Left lung (tissue), 4 donors: ENCODE measurements at regions not wholly inside any gene's neighbourhood (a gene's known extent, or its start where the extent isn't known, plus 50 kb on each side); places are given as distances from the start of the nearest gene placed in this dataset.

ENCODE experiments used
- ATAC-seq: fragments of 200-7000 bp; cut with Tn5 transposase; one replicate; pipeline ENCODE4 v1.9.1; 2020; ENCODE audit warnings: moderate library complexity
- DNase-seq, 4 donors: peaks; one replicate each; pipeline ENCODE4 v3.0.0-alpha.2; 2013 to 2020
- H3K27ac ChIP-seq, 2 donors: fragments of 200-600 bp; sonication (generic) in 1 of 2; one replicate each; pipeline versions ENCODE4 v1.5.0 to v1.8.0; 2020 to 2021
- H3K27me3 ChIP-seq, 2 donors: fragments of 200-600 bp; sonication (generic) in 1 of 2; one replicate each; pipeline versions ENCODE4 v1.5.0 to v1.8.0; 2020 to 2021
- H3K36me3 ChIP-seq, 2 donors: fragments of 200-600 bp; sonication (generic) in 1 of 2; one replicate each; pipeline versions ENCODE4 v1.5.0 to v1.8.0; 2020 to 2021
- H3K4me1 ChIP-seq, 2 donors: fragments of 200-600 bp; one replicate each; pipeline ENCODE4 v1.8.0; 2021
- H3K4me3 ChIP-seq, 2 donors: fragments of 200-600 bp; sonication (generic) in 1 of 2; one replicate each; pipeline versions ENCODE4 v1.5.0 to v1.8.0; 2020 to 2021; ENCODE audit warnings: mild to moderate bottlenecking in 1 of 2
- H3K9me3 ChIP-seq, 2 donors: fragments of 200-600 bp; sonication (generic) in 1 of 2; one replicate each; pipeline versions ENCODE4 v1.5.0 to v1.8.0; 2020 to 2021
- intact Hi-C, 2 donors: fragments of 100-400 bp; cut with DNase I; formaldehyde crosslinking; loops; one replicate each; pipeline versions ENCODE4 v1.11.2 to v1.14.2; 2022
- TF ChIP-seq, protein P1 (sequence below), 2 donors: fragments of 200-600 bp; sonication (generic) in 1 of 2; IDR thresholded peaks; one replicate each; pipeline versions ENCODE4 v1.5.0 to v1.8.0; 2021; ENCODE audit warnings: antibody characterized with exemption in 2 of 2
- donor health status: DM: no; HTN: yes; CAD: no.
- donor health status: DM: no; HTN: no; CAD: no.

DNA sequence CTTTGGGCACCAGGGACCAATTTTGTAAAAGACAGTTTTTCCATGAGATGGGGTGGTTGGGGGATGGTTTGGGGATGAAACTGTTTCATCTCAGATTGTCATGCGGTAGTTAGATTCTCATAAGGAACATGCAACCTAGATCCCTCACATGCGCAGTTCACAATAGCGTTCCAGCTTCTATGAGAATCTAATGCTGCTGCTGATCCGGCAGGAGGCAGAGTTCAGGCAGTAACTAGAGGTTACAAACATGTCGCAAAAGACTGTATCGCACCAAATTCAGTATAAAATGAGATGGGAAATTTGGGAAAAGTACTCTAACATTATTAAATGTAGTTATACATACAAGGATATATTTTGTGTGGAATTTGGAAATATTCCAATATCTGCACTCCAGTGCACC is 213.2 kb upstream of the LRFN5 start:
- DNase-seq: no peak
- Histone ChIP-seq H3K36me3 (no peaks in the 10 kb centered on the region), H3K27ac (no peak overlapping the region), H3K4me3 (no peak overlapping the region), H3K9me3 (no peaks in the 10 kb centered on the region), H3K27me3 (no peaks in the 10 kb centered on the region), H3K4me1 (no peaks in the 10 kb centered on the region)
- no peak for ATAC-seq
- intact Hi-C loops: no loop called here
- TF ChIP-seq, protein P1, sequence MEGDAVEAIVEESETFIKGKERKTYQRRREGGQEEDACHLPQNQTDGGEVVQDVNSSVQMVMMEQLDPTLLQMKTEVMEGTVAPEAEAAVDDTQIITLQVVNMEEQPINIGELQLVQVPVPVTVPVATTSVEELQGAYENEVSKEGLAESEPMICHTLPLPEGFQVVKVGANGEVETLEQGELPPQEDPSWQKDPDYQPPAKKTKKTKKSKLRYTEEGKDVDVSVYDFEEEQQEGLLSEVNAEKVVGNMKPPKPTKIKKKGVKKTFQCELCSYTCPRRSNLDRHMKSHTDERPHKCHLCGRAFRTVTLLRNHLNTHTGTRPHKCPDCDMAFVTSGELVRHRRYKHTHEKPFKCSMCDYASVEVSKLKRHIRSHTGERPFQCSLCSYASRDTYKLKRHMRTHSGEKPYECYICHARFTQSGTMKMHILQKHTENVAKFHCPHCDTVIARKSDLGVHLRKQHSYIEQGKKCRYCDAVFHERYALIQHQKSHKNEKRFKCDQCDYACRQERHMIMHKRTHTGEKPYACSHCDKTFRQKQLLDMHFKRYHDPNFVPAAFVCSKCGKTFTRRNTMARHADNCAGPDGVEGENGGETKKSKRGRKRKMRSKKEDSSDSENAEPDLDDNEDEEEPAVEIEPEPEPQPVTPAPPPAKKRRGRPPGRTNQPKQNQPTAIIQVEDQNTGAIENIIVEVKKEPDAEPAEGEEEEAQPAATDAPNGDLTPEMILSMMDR (IDR thresholded peaks at IDR 0.05): no peak

DNA sequence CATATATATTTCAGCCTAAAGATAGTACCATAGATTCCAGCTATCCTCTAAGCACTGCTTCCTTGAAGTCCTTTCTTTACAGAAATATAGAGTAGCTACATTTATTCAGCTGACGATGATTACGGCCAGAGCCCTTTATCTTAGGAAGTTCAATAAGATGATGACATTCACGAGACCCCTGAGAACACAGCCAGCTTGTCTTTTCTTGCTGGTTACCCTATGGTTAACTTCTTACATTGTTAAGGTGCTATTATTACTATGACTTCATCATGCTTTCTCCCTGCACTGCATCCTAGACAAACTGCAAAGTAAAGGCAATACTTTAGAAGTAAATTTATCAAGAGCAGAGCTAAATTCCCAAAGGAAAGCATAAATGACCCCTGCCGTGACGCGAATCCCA is 214.4 kb upstream of the LRFN5 start:
- intact Hi-C loops: no loop called here

DNA sequence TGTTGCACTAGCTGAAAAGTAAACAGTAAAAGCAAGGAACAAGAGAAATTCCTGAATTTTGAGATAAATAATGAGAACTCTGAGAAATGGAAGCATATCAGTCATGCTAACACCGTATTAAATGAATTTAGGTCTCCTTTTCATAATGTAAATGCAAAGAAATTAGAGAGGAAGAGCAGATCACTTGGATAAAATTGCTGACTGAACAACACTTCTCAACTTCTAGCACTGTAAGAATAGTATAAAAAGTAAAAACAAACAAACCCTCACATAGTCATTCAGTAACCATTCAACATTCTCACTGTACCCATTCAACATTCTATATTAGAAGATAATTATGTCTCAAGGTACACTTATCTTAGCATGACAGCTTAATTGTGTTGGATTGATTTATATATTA is 217.3 kb upstream of the LRFN5 start:
- DNase-seq (no peak), ATAC-seq (no peak)
- Histone ChIP-seq H3K27ac (no peak overlapping the region), H3K9me3 (no peaks in the 10 kb centered on the region), H3K27me3 (no peaks in the 10 kb centered on the region), H3K4me3 (no peak overlapping the region), H3K4me1 (no peaks in the 10 kb centered on the region), H3K36me3 (no peaks in the 10 kb centered on the region)
- intact Hi-C loops: no loop called here
- TF ChIP-seq, protein P1 (IDR thresholded peaks at IDR 0.05): no peak

More for the DNA sequence above, 214.4 kb upstream of the LRFN5 start:
- ATAC-seq: no peak
- TF ChIP-seq, protein P1 (IDR thresholded peaks at IDR 0.05): no peak
- Histone ChIP-seq H3K4me1 (no peaks in the 10 kb centered on the region), H3K27ac (no peak overlapping the region), H3K4me3 (no peak overlapping the region), H3K27me3 (no peaks in the 10 kb centered on the region), H3K36me3 (no peaks in the 10 kb centered on the region), H3K9me3 (no peaks in the 10 kb centered on the region)
- DNase-seq: no peak

DNA sequence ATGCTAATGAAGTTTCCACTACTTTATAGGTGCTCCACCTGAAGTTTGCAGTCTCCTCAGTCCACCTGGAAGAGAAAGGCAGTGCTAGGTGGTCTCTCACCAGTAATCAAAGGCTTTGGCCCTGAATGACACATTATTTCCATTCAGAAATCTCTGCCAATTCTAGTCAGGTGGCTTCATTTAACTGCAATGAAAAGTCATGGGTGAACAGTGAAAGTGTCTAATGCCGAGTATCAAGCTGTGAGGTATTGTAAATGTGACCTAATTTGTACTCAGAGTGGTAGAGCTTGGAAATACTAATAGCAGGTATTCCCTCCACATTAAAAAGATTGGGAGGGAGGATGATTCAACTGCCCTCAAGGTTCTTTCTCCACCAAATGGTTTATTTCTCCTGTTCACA is 220.9 kb upstream of the LRFN5 start:
- ATAC-seq (no peak), DNase-seq (no peak)
- Histone ChIP-seq H3K27me3 (no peaks in the 10 kb centered on the region), H3K27ac (no peak overlapping the region), H3K36me3 (no peaks in the 10 kb centered on the region), H3K4me3 (no peak overlapping the region), H3K9me3 (no peaks in the 10 kb centered on the region), H3K4me1 (no peaks in the 10 kb centered on the region)
- intact Hi-C loops: no loop called here
- TF ChIP-seq, protein P1 (IDR thresholded peaks at IDR 0.05): no peak

DNA sequence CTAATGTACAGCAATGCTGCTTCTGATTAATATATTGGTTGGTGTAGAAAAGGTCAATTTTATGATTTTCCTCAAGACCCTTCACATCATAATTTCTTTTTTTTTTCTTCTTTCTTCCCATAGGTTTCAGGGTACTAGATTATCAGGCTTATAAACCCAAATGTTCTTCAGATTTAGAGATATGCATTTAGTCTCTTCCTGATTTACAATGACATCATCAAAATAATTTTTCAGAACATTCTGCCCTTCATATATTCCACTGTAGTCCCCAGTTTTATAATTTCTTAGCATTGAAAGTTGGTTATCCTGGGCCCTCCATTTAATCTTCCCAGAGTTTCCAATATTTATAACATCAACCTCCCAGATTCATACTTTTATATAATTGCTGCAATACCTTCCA is 226.7 kb upstream of the LRFN5 start:
- H3K27me3 ChIP-seq: no peaks in the 10 kb centered on the region
- DNase-seq: no peak
- H3K36me3 ChIP-seq: no peaks in the 10 kb centered on the region
- ATAC-seq: no peak
- H3K4me3 ChIP-seq: no peak overlapping the region
- TF ChIP-seq, protein P1 (IDR thresholded peaks at IDR 0.05): no peak
- H3K9me3 ChIP-seq: no peaks in the 10 kb centered on the region
- intact Hi-C loops: no loop called here
- H3K27ac ChIP-seq: no peak overlapping the region
- H3K4me1 ChIP-seq: no peaks in the 10 kb centered on the region
